CMK (cell line): ENCODE measurements at regions not wholly inside any gene's neighbourhood (a gene's known extent, or its start where the extent isn't known, plus 50 kb on each side); places are given as distances from the start of the nearest gene placed in this dataset.
"Not testable (repeated sequence)": the region's sequence is repeated elsewhere in the genome, so short reads cannot be mapped to it uniquely, and the experiment has no call there.

ENCODE experiments used
- DNase-seq: peaks from one replicate; pipeline ENCODE4 v3.0.0-alpha.2; 2010; ENCODE audit warnings: low read depth

DNA sequence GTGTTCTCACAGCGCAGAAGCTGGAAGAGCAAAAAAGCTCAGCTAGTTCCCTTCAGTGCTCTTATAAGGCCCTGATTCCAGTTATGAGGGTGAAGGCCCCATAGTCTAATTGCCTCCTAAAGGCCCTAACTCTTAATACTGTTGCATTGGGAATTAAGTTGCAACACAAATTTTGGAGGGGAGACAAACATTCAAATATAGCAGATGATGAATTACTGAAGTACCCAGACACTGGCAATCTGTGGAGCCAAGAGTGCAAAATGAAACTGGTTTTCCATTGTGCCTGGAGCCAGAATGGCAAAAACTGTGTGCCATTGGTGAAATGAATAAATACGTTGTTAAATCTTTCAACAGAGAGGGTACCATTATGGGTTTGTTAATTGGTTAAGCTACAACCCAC, 356.0 kb downstream of the PPARGC1A start:
- DNase-seq = no peak

DNA sequence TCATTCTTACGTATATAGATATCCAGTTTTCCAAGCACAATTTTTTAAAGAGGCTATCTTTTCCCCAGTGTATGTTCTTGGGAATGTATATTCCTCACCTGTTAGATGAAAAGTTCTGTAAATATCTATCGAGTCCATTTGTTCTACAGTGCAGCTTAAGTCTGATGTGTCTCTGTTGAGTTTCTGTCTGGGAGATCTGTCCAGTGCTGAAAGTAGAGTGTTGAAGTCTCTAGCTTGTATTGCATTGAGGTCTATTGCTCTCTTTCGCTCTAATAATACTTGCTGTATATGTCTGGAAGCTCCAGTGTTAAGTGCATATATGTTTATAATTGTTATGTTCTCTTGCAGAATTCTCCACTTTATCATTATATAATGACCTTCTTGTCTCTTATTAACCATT, 373.1 kb downstream of the PPARGC1A start:
- no peak for DNase-seq

DNA sequence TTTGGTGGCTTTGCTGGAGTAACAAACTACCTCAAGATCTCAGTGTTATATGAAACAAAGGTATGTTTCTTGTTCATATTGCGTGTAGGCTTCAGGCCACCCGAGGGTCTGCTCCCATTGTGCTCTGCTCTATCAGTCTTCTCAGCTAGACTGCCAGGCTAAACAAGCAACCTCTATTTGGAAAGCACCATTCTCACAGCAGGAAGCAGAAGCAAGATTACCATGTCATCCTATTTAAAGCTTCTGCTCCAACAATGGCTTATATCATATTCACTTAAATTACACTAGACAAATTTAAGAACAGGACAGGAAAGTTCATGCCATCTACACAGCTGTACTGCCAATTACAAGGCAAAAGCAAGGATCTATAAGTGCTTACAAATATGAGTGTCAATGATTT, 385.8 kb downstream of the PPARGC1A start:
- no peak for DNase-seq

DNA sequence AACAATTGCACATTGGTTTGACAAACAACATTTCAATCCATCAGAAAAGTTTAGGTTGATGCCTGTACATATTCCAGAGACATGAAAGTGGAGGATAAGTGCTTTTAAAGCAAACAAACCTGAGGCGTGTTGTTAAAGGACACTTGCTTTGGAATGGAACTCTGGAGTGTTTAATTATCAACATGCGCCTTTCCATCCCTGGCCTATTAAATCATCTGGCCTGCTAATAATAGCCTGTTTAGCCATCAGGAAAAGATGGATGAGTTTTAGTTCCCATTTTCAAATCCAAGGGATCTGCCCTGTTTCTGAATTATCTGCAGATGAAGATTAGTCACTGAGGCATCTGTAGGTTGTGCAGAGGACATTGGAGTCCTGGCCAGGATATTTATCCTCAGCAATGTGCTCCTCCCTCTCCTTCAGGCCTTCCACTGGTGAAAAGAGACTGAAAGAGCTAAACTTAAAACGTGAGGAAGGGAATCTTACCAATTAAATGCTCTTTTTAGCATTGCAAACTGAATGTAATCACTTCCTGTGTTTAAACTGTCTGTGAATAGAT, 388.9 kb downstream of the PPARGC1A start:
- DNase-seq = no peak

DNA sequence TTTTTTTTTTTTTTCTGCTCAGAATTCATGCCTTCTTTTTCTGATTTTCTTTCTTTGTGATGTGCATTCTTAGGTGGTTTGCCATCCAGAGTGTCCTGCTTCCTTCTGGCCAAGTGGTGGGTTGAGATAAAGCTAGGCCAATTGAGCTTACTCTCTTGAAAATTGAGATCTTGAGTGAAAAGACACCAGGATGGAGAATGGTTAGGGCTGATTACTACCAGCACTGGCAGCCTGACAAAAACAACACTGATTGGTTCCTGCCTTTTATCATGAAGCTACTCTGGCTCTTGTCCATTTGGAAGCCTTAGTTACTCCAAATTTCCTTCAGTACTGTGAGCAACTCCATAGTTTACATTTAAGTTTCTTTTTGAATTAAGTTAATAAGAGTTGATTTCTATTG, 404.0 kb downstream of the PPARGC1A start:
- no peak for DNase-seq

DNA sequence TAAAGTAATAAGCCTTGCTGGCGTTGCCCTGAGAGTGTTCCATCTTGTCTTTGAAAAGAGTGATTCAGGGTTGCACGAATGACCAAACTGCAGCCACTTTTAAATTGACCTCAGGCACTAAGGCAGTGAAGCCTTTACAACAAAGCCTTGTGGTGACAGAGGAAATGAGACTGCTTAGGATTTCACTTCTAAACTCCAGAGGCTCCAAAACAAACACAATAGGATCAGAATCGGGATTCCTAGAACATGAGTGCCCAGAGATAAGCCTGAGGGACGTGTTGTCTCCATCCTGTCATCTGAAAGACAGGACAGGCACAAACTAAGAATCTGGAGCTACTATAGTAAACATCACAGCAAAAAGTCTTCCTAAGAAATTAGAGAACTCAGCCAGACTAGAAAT, 405.2 kb downstream of the PPARGC1A start:
- DNase-seq = no peak

DNA sequence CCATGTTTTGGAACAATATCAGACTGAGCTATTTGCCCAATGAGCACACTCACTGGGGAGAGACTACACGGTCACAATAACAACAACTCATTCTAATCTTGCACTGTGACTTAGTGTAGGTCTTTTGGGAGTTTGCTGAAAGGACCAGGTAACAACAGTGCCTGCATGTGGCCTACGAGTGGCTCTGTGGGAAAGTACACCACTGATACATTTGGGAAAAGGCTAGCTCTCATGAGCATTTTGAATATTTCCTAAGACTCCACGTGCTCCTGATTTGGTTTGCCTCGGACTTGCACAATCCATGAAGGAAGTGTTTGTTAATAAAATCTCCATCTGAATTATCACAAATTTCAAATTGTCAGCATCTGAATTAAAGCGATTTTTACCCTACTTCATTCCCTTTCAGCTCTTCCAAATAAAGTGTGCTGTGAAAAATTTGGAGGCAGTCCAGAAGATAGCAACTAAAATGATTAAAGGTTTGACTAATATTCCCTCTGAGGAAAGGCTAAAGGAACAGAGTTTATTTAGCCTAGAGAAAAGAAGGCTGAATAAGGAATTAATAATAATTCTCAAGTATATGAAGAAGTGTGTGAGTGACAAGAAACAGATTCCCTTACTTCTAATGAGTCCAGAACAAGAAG, 406.4 kb downstream of the PPARGC1A start:
- no peak for DNase-seq

DNA sequence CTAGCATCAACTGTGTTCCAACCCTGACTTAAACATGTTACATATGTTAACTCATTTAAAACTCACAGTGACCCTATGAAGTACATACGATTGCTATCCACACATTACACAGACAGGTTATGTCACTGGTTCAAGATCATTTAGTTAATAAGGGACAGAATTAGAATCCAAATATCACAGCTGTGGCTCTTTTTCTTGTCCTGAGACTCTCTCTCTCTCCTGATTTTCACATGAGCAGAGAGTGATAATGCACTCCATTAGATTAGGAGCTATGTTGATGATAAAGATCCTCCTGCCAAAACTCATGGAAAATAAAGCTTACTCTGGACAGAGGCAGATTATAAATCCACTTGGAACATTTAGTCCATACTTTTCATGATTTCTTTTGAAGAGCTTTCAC, 408.3 kb downstream of the PPARGC1A start:
- DNase-seq = no peak

DNA sequence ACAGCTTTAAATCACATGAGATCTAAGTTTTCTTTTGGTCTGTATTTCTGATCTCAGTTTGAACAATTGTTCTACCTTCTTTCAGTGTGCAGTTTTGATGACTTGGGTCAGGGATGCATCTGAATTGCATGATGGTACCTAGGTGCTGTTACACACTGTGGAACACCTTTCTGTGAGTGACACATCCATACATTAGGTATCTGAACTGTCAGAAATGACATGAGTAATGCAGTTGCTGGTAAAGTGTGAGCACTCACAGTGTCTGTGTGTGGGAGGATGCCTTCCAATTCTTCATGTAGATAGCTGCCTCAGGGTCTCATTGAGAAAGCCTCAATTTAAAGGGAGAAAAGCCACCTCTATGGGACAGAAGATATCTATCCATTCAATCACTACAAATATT, 411.9 kb downstream of the PPARGC1A start:
- DNase-seq = no peak

DNA sequence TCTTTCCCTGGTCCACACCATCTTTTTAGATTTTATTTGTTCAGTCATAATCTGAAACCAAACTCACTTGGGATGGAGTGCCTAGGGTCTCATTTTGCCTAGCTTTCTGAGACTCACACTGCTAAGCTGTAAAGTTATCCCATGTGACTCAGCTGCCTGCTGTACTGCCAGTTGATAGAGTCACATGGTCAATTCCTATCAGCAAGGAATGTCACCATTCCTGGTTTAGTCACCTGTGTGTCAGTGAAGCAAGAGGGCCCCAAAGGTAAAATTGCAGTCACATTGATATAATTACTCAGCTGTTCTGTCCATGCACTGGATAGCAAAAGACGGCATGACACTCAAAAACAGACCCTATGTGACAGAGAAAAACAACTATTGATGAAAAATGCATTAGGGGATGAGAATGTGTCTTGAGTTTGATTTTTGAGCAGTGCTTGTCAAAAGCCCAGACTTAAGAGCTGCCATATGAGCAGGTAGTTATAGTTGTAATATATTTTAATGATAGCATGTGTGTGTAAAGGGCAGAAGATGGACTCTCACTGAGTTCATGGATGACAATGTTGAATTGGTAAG, 413.2 kb downstream of the PPARGC1A start:
- DNase-seq = no peak

DNA sequence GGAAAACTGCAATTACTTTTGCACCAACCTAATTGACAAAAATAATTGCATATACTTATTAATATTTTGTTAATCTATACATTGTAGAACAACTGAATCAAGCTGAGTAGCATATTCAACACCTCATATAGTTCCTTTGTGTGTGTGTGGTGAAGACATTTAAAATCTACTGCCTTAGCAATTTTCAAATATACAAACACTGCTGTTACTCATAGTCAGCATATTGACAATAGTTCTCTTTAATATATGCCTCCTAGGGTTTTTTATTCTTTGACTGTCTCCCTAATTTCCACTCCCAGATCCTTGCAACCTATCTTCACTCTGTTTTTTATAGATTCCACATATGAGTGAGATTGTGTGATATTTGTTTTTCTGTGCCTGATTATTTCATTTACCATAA, 426.8 kb downstream of the PPARGC1A start:
- no peak for DNase-seq

DNA sequence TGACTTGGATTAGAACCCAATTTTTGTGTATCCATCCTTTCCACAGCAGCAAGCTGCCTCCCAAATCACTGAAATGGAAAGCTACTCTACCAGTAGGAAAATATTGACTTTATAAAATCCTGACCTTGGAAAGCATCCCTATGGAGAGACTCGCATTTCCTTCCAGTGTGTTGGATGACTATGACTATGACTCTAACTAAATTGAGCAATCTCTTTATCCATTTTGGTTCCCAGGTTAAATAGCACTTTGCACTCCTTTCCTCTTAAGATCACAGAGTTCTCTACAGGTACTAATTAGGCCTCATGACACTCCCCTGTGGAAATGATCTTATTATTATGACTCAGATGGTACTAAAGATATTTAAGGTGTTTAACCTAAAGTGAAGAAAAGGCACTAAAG, 431.8 kb downstream of the PPARGC1A start:
- DNase-seq = no peak

DNA sequence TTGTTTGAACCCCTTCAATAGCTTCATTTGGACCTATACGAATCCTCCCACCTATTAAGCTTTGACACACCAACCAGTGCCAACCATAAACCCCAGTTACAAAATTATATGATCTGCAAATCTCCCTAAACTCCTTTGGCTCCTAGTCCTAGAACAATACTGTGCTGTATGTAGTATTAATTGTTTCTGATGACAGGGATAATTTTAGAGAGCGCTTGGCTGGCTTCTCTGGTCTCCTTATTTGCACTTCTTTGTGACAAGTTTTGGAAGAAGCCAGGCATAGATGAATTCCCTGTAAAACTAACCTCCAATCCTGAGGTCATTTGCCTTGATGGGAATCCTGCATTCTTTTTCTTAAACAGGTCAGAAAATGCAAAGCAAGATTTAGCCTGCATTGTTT, 433.0 kb downstream of the PPARGC1A start:
- no peak for DNase-seq

DNA sequence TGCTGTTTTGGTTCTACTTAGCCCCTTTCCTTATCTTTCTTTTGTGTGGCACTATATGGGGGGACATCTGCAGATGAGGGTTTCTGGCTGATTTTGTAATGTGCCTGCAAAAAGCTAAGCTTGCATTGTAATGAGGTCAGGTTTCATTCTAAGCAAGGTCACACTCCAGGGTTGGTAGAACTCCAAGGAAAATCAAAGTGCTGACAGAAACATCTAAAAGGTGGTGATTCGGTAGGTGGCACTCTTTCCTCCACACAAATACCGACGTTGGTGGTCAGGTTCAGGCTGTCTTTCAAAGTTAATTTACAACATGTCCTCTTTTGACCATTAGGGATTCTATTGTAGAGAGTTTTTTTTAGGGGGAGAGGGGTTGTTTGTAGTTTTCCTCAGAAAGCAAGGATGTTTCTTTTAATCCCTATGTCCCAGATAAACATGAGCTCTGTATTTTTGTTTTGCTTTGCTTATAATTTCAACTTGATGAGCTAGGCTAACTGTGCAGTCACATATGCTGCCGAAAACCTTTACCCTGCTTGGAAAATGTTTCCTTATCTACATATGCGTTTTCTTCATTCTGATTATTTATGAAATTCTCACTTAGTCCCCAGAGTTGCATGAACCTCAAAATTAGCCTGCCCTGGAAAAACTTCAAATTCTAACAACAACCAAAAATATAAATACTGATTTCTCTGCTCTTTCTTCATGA, 434.2 kb downstream of the PPARGC1A start:
- DNase-seq = no peak

DNA sequence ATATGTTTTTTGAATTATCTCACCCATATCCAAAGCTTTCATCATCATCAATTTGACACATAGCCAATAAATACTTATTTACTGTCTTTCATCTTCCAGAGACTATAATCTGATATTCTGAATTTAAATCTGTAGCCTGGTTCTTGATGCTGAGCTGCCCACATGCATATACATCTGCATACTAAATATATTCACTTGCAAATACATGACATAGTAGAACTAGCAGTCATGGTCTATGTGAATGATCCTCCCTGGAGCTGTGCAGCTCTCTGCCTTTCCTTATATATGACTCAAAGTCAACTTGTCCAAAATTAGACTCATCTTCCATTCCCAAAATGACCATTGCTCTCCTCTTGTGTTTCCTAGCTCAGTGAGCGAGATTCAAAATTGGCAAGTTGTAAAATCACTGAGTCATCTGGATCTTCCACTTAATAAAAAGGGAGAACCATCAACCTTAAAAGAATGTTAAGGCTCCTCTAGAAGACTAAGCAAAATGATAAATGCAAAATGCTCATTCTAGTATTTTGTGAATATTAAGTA, 448.2 kb downstream of the PPARGC1A start:
- DNase-seq = no peak

DNA sequence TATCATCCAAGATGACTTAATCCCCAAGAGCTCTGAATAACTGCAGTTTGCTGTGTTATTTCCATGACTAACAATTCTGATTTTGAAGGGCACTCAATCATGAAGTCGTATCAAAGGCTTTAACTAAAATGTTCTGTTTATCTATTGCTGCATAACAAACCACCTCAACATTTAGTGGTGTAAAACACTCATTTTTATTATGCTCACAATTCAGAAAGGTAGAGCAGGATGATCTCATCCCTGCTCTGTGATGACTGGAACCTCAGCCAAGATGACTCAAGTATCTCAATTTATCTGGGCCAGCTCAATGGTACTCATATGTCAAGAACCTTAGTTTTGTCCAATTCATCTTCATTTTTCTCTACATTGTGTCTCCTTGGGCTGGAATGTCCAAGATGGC, 451.1 kb downstream of the PPARGC1A start:
- DNase-seq = no peak

DNA sequence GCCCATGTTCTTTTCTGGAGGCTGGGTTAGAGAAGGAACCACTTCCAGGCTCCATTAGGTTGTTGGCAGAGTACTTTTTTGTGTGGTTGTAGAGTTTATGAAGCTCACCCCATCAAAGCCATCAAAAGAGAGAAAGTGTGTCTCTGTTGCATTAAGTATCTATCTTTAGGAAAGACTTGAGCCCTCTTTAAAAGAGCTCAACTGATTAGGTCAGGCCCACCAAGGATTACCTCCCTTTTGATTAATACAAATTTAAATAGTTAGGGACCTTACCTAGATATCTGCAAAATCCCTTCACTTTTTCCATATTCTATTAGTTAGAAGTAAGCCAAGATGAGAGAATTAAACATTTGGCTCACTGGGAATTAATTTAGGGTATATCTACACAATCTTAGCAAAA, 460.4 kb downstream of the PPARGC1A start:
- no peak for DNase-seq

DNA sequence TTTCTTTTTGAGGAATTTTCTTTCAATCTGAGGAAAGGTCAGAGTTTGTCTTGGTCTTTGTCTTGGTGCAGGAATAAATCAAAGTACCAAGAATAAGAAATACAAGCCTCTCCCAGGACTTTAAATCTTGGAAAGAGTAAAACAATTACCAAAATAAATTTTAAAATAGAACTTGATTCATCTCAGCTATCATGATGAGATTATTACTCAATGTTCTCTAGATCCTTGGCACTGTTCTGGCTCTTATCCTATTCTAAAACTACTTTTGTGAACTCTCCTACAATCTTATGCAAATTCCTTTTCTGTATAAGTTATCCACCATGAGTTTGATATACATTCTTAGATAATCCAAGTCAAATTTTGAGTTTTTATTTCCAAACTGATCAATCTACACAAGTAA, 464.3 kb downstream of the PPARGC1A start:
- DNase-seq = no peak

DNA sequence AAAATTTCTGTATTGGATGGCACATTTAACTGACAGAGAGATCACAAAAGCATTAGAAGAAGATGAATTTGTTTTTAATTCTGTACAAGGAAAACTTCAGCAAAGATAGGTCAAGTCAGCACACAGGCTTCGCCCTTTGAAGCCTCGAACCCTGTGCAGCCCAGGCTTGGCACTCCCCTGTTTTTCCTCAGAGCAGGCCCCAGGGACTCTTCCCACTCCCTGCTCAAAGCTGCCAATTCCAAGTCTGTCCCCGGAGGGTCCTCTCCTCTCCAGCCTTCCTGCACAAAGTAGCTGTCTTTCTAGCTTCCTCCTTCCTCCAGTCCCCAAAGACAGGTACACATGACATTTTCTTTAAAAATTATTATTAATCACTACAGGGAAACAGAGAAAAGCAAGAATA, 466.3 kb downstream of the PPARGC1A start:
- DNase-seq = no peak

DNA sequence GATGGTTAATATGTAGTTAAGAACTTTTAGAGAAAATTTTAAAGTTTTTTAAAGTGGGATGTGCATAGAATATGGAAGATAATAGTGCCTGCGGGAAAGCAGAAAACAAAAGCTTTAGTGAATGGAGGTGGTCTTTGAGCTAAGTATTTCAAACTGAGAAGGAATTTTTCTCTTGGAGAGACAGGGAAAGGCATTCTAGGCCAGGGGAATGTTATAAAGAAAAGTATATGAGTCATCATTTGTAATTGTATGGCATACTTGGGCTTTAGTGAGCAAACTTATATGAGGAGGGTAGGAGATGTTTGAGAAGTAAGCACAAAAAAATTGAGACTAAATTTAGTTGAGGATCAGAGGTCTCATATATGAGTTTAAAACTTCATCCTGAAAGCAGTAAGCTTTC, 467.0 kb downstream of the PPARGC1A start:
- DNase-seq = no peak

DNA sequence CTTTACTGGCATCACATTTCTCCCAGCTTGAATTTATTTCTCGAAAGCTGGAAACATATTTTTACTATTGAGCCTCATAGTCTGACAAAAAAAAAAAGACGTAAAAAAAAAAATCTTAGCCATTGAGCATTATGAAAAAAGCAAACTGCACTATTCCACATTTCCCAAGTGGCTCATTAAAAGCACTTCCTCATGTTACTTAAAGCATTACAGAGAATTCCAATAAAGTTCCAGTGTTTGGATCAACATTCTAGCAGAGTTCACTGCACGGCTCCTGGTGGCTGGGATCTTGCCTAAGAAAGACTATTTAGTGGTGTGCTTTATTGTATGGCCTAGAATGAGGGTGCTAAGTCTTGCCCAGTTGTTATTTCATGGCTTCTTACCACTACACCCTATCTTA, 476.2 kb downstream of the PPARGC1A start:
- DNase-seq = no peak

DNA sequence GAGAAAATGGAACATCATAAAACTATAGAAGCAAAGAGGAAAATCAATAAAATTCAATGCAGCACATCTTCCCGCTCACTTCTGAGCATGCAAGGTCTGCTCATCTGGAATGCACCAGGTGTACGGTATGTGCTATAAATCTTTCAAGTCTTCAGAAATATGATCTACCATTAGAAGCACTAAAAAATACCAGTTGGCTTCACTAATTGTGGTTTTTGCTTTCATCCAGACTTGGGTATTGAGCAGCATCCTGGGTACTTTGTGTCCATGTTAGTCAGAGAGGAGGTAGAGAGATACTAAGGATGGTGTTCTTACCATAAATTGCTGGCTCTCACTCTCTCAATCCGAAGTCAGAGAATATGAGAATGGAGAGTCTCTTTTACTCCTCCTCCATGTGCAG, 477.1 kb downstream of the PPARGC1A start:
- DNase-seq = no peak

DNA sequence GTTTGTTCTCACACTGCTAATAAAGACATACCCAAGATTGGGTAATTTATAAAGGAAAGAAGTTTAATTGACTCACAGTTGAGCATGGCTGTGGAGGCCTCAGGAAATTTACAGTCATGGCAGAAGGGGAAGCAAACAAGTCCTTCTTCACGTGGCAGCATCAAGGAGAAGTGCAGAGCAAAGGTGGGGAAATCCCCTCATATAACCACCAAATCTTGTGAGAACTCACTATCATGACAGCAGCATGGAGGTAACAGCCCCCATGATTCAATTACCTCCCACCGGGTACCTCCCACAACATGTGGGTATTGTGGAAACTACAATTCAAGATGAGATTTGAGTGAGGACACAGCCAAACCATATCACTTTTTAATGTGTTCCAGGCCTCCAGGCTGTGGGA, 480.9 kb downstream of the PPARGC1A start:
- DNase-seq = not testable (repeated sequence)
